Smooth muscle cell (in vitro differentiated cells): ENCODE measurements at regions not wholly inside any gene's neighbourhood (a gene's known extent, or its start where the extent isn't known, plus 50 kb on each side); places are given as distances from the start of the nearest gene placed in this dataset.

ENCODE experiments used
- DNase-seq: peaks from one replicate; lab custom pipeline; 2025; ENCODE audit not compliant: unreplicated experiment; lab: John Stamatoyannopoulos, UW
- H2AFZ ChIP-seq: fragments of 200-600 bp; sonication (generic); 2 replicates; pipeline ENCODE4 v1.6.0; 2016; ENCODE audit warnings: antibody characterized with exemption, low read depth, mild to moderate bottlenecking
- H3F3A ChIP-seq: fragments of 200-600 bp; sonication (generic); 2 replicates; pipeline ENCODE4 v1.6.0; 2017; ENCODE audit warnings: antibody characterized with exemption, low read depth
- H3K27ac ChIP-seq: fragments of 200-600 bp; sonication (generic); 2 replicates; pipeline ENCODE4 v1.5.1; 2016; ENCODE audit warnings: low read depth, mild to moderate bottlenecking
- H3K27me3 ChIP-seq: fragments of 200-600 bp; sonication (generic); 2 replicates; pipeline ENCODE4 v1.6.1; 2016; ENCODE audit warnings: low read depth, mild to moderate bottlenecking
- H3K36me3 ChIP-seq: fragments of 200-600 bp; sonication (generic); 2 replicates; pipeline ENCODE4 v1.5.1; 2016; ENCODE audit warnings: low read depth
- H3K4me1 ChIP-seq: fragments of 200-600 bp; sonication (generic); 2 replicates; pipeline ENCODE4 v1.5.1; 2016; ENCODE audit warnings: low read depth
- H3K4me2 ChIP-seq: fragments of 200-600 bp; sonication (generic); 2 replicates; pipeline ENCODE4 v1.6.0; 2016; ENCODE audit warnings: mild to moderate bottlenecking
- H3K4me3 ChIP-seq: fragments of 200-600 bp; sonication (generic); 2 replicates; pipeline ENCODE4 v1.5.1; 2016; ENCODE audit warnings: mild to moderate bottlenecking
- H3K79me2 ChIP-seq: fragments of 200-600 bp; sonication (generic); 2 replicates; pipeline ENCODE4 v1.6.0; 2016; ENCODE audit warnings: low read depth, mild to moderate bottlenecking
- H3K9ac ChIP-seq: fragments of 200-600 bp; sonication (generic); 2 replicates; pipeline ENCODE4 v1.6.0; 2016; ENCODE audit warnings: low read depth
- H3K9me3 ChIP-seq: fragments of 200-600 bp; sonication (generic); replicated peaks from 2 replicates; pipeline ENCODE4 v1.5.1; 2016; ENCODE audit warnings: low read depth
- H4K20me1 ChIP-seq: fragments of 200-600 bp; sonication (generic); 2 replicates; pipeline ENCODE4 v1.6.0; 2016; ENCODE audit warnings: low read depth
- WGBS: methylation state at CpG from one replicate; pipeline ENCODE4 v1.1.7; 2016; ENCODE audit warnings: low lambda C conversion rate; 5-methylcytosine and 5-hydroxymethylcytosine counted together
- TF ChIP-seq, protein P1 (sequence below): fragments of 200-600 bp; sonication (generic); IDR thresholded peaks from 2 replicates; pipeline ENCODE4 v1.5.1; 2017; ENCODE audit warnings: borderline replicate concordance, mild to moderate bottlenecking, antibody characterized with exemption; ENCODE audit not compliant: insufficient read depth, poor library complexity, severe bottlenecking

DNA sequence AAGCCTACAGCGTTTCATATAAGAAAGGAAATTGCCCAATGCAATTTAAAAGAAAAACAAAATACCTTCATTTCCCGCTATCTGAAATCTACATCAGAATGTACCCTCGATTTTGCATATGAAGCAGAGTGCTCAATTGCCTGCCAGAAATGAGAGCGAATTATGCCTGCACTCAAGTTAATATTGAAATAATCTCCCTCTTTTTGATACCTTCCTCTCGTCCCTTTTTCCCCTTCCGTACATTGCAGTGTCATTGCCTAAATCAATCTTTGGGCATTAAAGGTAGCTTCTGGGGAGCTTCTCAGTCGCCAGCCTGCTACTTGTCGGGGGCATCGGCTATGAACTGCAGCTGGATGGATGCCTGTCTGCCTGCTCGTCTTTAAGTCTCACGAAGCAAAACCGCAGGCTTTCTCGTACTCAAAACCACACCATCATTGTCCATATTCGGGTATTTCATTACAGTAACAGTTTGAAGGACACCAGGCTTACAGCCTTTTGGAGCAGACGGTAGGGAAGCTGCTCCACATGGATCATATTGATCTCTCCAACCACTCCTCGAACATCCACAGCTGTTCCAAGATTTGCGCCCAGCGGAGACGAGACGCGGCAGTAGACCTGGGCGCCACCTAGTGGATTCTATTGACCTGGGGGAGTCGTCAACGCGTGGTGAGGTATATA is 64.0 kb upstream of the HNRNPA3 start:
- Histone ChIP-seq H3K4me3 (peak overlapping the region; percentile 56), H3K4me1 (peaks cover 8% of the 10 kb centered on the region), H3K27me3 (peaks cover 47% of the 10 kb centered on the region), H4K20me1 (no peaks in the 10 kb centered on the region), H3K9ac (no peak overlapping the region), H3K36me3 (no peaks in the 10 kb centered on the region), H3F3A (no peaks in the 10 kb centered on the region), H3K4me2 (peak overlapping the region; percentile 94), H2AFZ (peak overlapping the region; percentile 93), H3K27ac (no peak overlapping the region), H3K9me3 (no peaks in the 10 kb centered on the region), H3K79me2 (no peaks in the 10 kb centered on the region)
- DNase-seq, result peak; percentile 32
- TF ChIP-seq, protein P1, sequence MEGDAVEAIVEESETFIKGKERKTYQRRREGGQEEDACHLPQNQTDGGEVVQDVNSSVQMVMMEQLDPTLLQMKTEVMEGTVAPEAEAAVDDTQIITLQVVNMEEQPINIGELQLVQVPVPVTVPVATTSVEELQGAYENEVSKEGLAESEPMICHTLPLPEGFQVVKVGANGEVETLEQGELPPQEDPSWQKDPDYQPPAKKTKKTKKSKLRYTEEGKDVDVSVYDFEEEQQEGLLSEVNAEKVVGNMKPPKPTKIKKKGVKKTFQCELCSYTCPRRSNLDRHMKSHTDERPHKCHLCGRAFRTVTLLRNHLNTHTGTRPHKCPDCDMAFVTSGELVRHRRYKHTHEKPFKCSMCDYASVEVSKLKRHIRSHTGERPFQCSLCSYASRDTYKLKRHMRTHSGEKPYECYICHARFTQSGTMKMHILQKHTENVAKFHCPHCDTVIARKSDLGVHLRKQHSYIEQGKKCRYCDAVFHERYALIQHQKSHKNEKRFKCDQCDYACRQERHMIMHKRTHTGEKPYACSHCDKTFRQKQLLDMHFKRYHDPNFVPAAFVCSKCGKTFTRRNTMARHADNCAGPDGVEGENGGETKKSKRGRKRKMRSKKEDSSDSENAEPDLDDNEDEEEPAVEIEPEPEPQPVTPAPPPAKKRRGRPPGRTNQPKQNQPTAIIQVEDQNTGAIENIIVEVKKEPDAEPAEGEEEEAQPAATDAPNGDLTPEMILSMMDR, result peak; percentile 86
- under 1% methylated on average over 25 of the region's 25 CpGs for WGBS

DNA sequence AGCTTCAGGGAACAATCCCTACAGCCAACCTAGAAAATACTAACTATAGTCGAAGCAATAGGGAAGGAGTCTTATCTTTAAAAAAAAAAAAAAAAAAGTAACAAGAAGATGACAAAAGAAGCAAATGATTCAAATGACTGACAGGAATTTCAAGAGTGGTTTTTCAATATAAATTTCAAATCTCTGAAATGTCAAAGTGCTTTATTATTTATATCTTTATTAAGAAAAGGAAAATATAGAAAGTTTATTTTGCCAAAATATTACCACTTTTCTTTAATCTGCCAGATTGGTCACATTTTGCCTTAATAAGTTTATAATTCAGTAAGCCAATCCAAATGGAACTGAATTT is 63.5 kb upstream of the HNRNPA3 start:
- TF ChIP-seq, protein P1, result no peak
- DNase-seq, result no peak
- Histone ChIP-seq H3K4me2 (peak overlapping the region; percentile 94), H2AFZ (peak overlapping the region; percentile 93), H3F3A (no peaks in the 10 kb centered on the region), H3K27ac (no peak overlapping the region), H3K4me1 (peaks cover 8% of the 10 kb centered on the region), H3K79me2 (no peaks in the 10 kb centered on the region), H3K9ac (no peak overlapping the region), H3K9me3 (no peaks in the 10 kb centered on the region), H3K36me3 (no peaks in the 10 kb centered on the region), H3K27me3 (peaks cover 47% of the 10 kb centered on the region), H4K20me1 (no peaks in the 10 kb centered on the region), H3K4me3 (peak overlapping the region; percentile 56)
- 0% methylated on average over 1 of the region's 1 CpG for WGBS

DNA sequence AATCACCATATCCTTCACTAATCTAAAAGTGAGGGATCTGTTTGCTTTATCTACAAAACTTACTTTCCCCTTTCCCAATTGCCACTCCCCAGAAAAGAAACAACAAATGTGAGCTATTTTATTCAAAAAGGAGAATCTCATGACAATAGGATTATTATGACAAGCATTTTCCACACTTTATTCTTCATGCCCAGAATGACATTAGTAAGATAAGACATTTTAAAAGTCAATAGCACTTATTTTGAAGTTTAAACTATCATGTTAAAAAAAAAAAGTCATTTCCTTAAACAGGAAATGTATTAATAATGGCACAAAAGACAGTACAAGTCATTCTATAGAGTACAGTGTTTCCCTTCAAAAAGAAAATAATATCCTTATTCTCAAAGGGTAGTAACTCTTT is 58.8 kb upstream of the HNRNPA3 start:
- no peaks in the 10 kb centered on the region for H3F3A ChIP-seq
- H2AFZ ChIP-seq, result no peak overlapping the region
- no peak for DNase-seq
- no peak overlapping the region for H3K9ac ChIP-seq
- H3K4me1 ChIP-seq, result no peaks in the 10 kb centered on the region
- peaks cover 33% of the 10 kb centered on the region for H3K27me3 ChIP-seq
- H3K4me2 ChIP-seq, result no peak overlapping the region
- TF ChIP-seq, protein P1, result no peak
- no peaks in the 10 kb centered on the region for H4K20me1 ChIP-seq
- H3K36me3 ChIP-seq, result no peaks in the 10 kb centered on the region
- H3K27ac ChIP-seq, result no peak overlapping the region
- H3K9me3 ChIP-seq, result no peaks in the 10 kb centered on the region
- no peaks in the 10 kb centered on the region for H3K79me2 ChIP-seq
- no peak overlapping the region for H3K4me3 ChIP-seq

DNA sequence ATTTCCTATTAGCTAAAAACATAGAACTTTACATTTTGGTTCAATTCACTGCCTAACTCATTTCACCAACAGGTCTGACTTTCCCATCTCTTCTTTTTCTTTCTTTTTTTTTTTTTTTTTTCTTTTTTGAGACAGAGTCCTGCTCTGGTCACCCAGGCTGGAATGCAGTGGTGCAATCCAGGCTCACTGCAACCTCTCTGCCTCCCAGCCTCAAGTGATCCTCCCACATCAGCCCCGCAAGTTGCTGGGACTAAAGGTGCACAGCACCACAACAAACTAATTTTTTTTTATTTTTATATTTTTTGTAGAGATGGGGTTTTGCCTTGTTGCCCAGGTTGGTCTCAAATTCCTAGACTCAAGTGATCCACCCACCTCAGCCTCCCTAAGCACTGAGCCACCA is 57.8 kb upstream of the HNRNPA3 start:
- Histone ChIP-seq H3K4me3 (no peak overlapping the region), H3K9ac (no peak overlapping the region), H3F3A (no peaks in the 10 kb centered on the region), H3K79me2 (no peaks in the 10 kb centered on the region), H2AFZ (no peak overlapping the region), H3K27ac (no peak overlapping the region), H4K20me1 (no peaks in the 10 kb centered on the region), H3K4me2 (no peak overlapping the region), H3K27me3 (peaks cover 26% of the 10 kb centered on the region), H3K9me3 (no peaks in the 10 kb centered on the region), H3K36me3 (no peaks in the 10 kb centered on the region), H3K4me1 (no peaks in the 10 kb centered on the region)
- DNase-seq, result no peak
- TF ChIP-seq, protein P1, result no peak
- WGBS, result 78% methylated on average over 1 of the region's 1 CpG
